A549 (cell line): ENCODE measurements at regions not wholly inside any gene's neighbourhood (a gene's known extent, or its start where the extent isn't known, plus 50 kb on each side); places are given as distances from the start of the nearest gene placed in this dataset.

ENCODE experiments used
- ATAC-seq, 2 experiments: fragments of 200-7000 bp in 1 of 2; fragments of >200 bp in 1 of 2; cut with Nextera tagmentation in 1 of 2; cut with Tn5 transposase in 1 of 2; 3 replicates each; pipeline versions ENCODE4 v1.8.0 to v1.9.1; 2018 to 2020; ENCODE audit warnings: mild to moderate bottlenecking in 1 of 2, moderate library complexity in 1 of 2
- CTCF ChIA-PET: fragments of 300-600 bp; sonication (Branson Sonifier 250); formaldehyde crosslinking; extraction: SDS; loops from one replicate; lab custom pipeline; 2021; ENCODE audit warnings: antibody characterized with exemption, inconsistent platforms; lab: Yijun Ruan, JAX
- POLR2A ChIA-PET: fragments of 350-600 bp; formaldehyde crosslinking; extraction: SDS; loops from one replicate; lab custom pipeline; 2021; ENCODE audit warnings: antibody characterized with exemption, inconsistent platforms; lab: Yijun Ruan, JAX
- DNase-seq, 2 experiments: peaks; one replicate each; pipeline versions ENCODE4 v3.0.0 to v3.0.0-alpha.2; 2011 to 2016; ENCODE audit warnings: low read depth in 1 of 2, low spot score in 1 of 2
- FAIRE-seq: peaks from 2 replicates; lab custom pipeline; 2011; peaks lifted over from hg19 to GRCh38; lab: Jason Lieb, UNC
- H3K27ac ChIP-seq, 2 experiments: fragments of >200 bp; sonication (Bioruptor Twin); formaldehyde crosslinking; 3 replicates each; pipeline ENCODE4 v1.5.1; 2016 to 2017
- H3K4me1 ChIP-seq: fragments of >200 bp; sonication (Bioruptor Twin); formaldehyde crosslinking; 3 replicates; pipeline ENCODE4 v1.6.1; 2016
- H3K4me2 ChIP-seq: fragments of >200 bp; sonication (Bioruptor Twin); formaldehyde crosslinking; 3 replicates; pipeline ENCODE4 v1.6.1; 2016
- H3K4me3 ChIP-seq: fragments of >200 bp; sonication (Bioruptor Twin); formaldehyde crosslinking; 3 replicates; pipeline ENCODE4 v1.5.1; 2016
- H3K9me3 ChIP-seq: fragments of >200 bp; sonication (Bioruptor Twin); formaldehyde crosslinking; 3 replicates; pipeline ENCODE4 v1.6.1; 2016
- BCL3 ChIP-seq: fragments of >200 bp; sonication (Bioruptor Twin); formaldehyde crosslinking; IDR thresholded peaks from 3 replicates; pipeline ENCODE4 v1.6.1; 2016
- CBX2 ChIP-seq: fragments of 200-600 bp; sonication (generic); IDR thresholded peaks from 2 replicates; pipeline ENCODE4 v1.6.1; 2016; ENCODE audit warnings: low read depth, mild to moderate bottlenecking, borderline replicate concordance
- CHD4 ChIP-seq: fragments of 200-600 bp; sonication (generic); IDR thresholded peaks from 2 replicates; pipeline ENCODE4 v1.6.1; 2016; ENCODE audit warnings: antibody characterized with exemption, mild to moderate bottlenecking, borderline replicate concordance
- EHMT2 ChIP-seq: fragments of 200-600 bp; sonication (generic); IDR thresholded peaks from 2 replicates; pipeline ENCODE4 v1.6.1; 2016; ENCODE audit warnings: antibody characterized with exemption, low read depth, mild to moderate bottlenecking, moderate library complexity
- GATA3 ChIP-seq: IDR thresholded peaks from 2 replicates; pipeline ENCODE4 v1.6.1; 2012; ENCODE audit warnings: borderline replicate concordance
- HEYL ChIP-seq: fragments of 250-450 bp; sonication (Bioruptor Pico); IDR thresholded peaks from 2 replicates; pipeline ENCODE4 v1.8.0; 2021; ENCODE audit warnings: mild to moderate bottlenecking, moderate library complexity
- HOXB13 ChIP-seq: fragments of 250-450 bp; sonication (Bioruptor Pico); IDR thresholded peaks from 2 replicates; pipeline ENCODE4 v1.5.0; 2020; ENCODE audit warnings: low read depth, mild to moderate bottlenecking, moderate library complexity
- JUN ChIP-seq, 2 experiments: fragments of >200 bp; sonication (Bioruptor Twin); formaldehyde crosslinking; IDR thresholded peaks; 2 replicates in 1 of 2; 3 replicates in 1 of 2; pipeline ENCODE4 v1.6.1; 2016 to 2017
- KDM5A ChIP-seq: fragments of 200-600 bp; sonication (generic); IDR thresholded peaks from 2 replicates; pipeline ENCODE4 v1.6.1; 2016; ENCODE audit warnings: antibody characterized with exemption, mild to moderate bottlenecking
- MAX ChIP-seq: IDR thresholded peaks from 2 replicates; pipeline ENCODE4 v1.6.1; 2012
- MYC ChIP-seq: IDR thresholded peaks from 2 replicates; pipeline ENCODE4 v1.6.1; 2012; ENCODE audit warnings: mild to moderate bottlenecking, inconsistent platforms, low read length, improper control_type of control experiment, borderline replicate concordance
- NFE2L2 ChIP-seq: fragments of 150-350 bp; conservative IDR thresholded peaks from 2 replicates; pipeline ENCODE4 v1.6.1; 2014; ENCODE audit warnings: low read length
- NR3C1 ChIP-seq: fragments of >200 bp; sonication (Bioruptor Twin); formaldehyde crosslinking; IDR thresholded peaks from 3 replicates; pipeline ENCODE4 v1.6.1; 2017
- PBX3 ChIP-seq: IDR thresholded peaks from 2 replicates; pipeline ENCODE4 v1.6.1; 2012
- PHF8 ChIP-seq: fragments of 200-600 bp; sonication (generic); IDR thresholded peaks from 2 replicates; pipeline ENCODE4 v1.6.1; 2016; ENCODE audit warnings: low read depth, mild to moderate bottlenecking, antibody characterized with exemption, moderate library complexity, borderline replicate concordance
- RARB ChIP-seq: fragments of 250-450 bp; sonication (Bioruptor Pico); IDR thresholded peaks from 2 replicates; pipeline ENCODE4 v1.8.0; 2021; ENCODE audit warnings: mild to moderate bottlenecking, moderate library complexity
- RCOR1 ChIP-seq: fragments of 150-350 bp; IDR thresholded peaks from 2 replicates; pipeline ENCODE4 v1.6.1; 2014; ENCODE audit warnings: antibody characterized with exemption, low read length, low read depth
- SREBF2 ChIP-seq: fragments of 450-650 bp; IDR thresholded peaks from 2 replicates; pipeline ENCODE4 v1.6.1; 2014; ENCODE audit warnings: mild to moderate bottlenecking, moderate library complexity
- ZC3H11A ChIP-seq: fragments of 450-650 bp; IDR thresholded peaks from 2 replicates; pipeline ENCODE4 v1.6.1; 2014; ENCODE audit warnings: antibody characterized with exemption, mild to moderate bottlenecking
- ZFP36 ChIP-seq: fragments of 450-650 bp; IDR thresholded peaks from 2 replicates; pipeline ENCODE4 v1.6.1; 2014; ENCODE audit warnings: borderline replicate concordance; ENCODE audit not compliant: partially characterized antibody
- ZSCAN20 ChIP-seq: fragments of 250-450 bp; sonication (Bioruptor Pico); IDR thresholded peaks from 2 replicates; pipeline ENCODE4 v1.8.0; 2022; ENCODE audit warnings: mild to moderate bottlenecking, moderate library complexity
- WGBS: methylation state at CpG from one replicate; pipeline ENCODE4 v1.1.6; 2017; ENCODE audit errors: missing lambda C conversion rate; 5-methylcytosine and 5-hydroxymethylcytosine counted together
- TF ChIP-seq, protein P1 (sequence below): fragments of 150-350 bp; IDR thresholded peaks from 2 replicates; pipeline ENCODE4 v1.6.1; 2014; ENCODE audit warnings: low read depth, mild to moderate bottlenecking, low read length
- TF ChIP-seq, protein P2 (sequence below): IDR thresholded peaks from 2 replicates; pipeline ENCODE4 v1.6.1; 2012; ENCODE audit warnings: low read depth, borderline replicate concordance

DNA sequence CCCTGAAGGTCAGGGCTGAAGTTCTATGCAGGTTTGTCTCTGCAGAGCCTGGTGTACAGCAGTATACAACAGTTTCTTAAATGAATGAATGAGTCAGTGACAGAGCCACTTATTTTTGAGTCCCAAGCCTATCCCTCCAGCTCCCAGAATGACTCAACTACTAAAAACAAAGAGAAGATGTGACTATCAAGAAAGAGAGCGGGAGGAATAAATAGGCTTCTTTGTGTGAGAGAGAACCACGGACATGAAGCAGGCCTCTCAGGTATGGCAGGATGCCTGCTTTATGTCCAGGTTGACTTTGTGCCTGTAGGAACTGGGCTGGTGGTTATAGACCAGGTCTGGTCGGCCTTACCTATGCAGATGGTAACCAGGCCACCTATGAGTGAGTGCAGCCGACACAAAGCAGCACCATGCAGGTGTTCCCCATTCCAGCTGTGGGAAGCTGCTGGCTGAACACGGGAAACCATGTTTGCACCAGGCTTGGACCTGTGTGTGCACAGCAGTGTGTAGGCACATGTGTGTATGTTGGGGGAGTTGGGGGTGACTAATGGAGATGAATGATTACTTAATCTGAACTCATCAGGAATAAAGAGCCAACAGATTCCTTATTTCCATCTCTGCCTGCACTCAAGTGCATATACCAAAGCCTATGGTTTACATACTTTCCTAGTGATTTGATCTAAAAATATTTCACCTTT is 171.0 kb downstream of the OSR1 start:
- Histone ChIP-seq H3K4me1 (no peaks in the 10 kb centered on the region), H3K27ac (no peak overlapping the region)
- ATAC-seq = no peak
- TF ChIP-seq NR3C1 (no peak), ZFP36 (no peak), CBX2 (no peak), ZSCAN20 (CRISPR knock-in tag) (no peak), CHD4 (no peak), MYC (no peak), BCL3 (no peak)
- TF ChIP-seq, protein P1, sequence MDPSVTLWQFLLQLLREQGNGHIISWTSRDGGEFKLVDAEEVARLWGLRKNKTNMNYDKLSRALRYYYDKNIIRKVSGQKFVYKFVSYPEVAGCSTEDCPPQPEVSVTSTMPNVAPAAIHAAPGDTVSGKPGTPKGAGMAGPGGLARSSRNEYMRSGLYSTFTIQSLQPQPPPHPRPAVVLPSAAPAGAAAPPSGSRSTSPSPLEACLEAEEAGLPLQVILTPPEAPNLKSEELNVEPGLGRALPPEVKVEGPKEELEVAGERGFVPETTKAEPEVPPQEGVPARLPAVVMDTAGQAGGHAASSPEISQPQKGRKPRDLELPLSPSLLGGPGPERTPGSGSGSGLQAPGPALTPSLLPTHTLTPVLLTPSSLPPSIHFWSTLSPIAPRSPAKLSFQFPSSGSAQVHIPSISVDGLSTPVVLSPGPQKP = no peak
- TF ChIP-seq, all 56 proteins: peak for 0
- DNase-seq (no peak), FAIRE-seq (no peak)
- no peaks in the 10 kb centered on the region for H3K9me3 ChIP-seq
- H3K4me2 ChIP-seq = no peak overlapping the region
- ChIA-PET CTCF (no interaction called here), POLR2A (no interaction called here)
- 76% methylated on average over 5 of the region's 5 CpGs for WGBS
- no peak overlapping the region for H3K4me3 ChIP-seq

DNA sequence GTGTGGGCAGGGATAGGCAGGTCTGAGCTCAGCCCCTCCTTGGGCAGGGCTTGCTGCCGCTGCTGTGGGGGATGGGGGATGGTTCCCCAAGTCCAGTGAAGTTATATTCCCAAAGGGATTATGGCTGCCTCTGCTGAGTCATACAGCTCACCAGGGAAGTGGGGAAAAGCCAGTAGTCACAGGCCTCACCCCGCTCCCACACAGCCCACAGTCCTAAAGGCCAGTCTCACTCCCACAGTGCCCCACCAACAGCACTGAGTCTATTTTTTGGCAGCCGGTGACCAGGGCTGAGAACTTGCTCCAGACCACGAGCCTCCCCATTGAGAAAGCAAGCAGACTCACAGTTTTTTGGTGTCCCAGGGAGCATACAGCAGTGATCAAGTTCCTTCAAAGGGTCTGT is 173.3 kb downstream of the OSR1 start:
- ChIA-PET CTCF (no interaction called here), POLR2A (no interaction called here)
- 0 out of 6 replicates have a peak overlapping the region, but pooled peaks of 1 of the 2 experiments have one; percentile 19 for H3K27ac ChIP-seq
- H3K4me1 ChIP-seq = no peaks in the 10 kb centered on the region
- DNase-seq (no peak), ATAC-seq (no peak), FAIRE-seq (no peak)
- H3K9me3 ChIP-seq = peaks cover 12% of the 10 kb centered on the region; the same call in 1 of the 3 replicates
- no peak overlapping the region for H3K4me3 ChIP-seq
- WGBS = 81% methylated on average over 4 of the region's 4 CpGs
- no peak for TF ChIP-seq RARB (CRISPR knock-in tag)
- H3K4me2 ChIP-seq = no peak overlapping the region

GRCh38 chr2:19178175-19178574 is 180.2 kb downstream of the OSR1 start:
- H3K4me3 ChIP-seq = no peak overlapping the region
- no peak for DNase-seq
- TF ChIP-seq GATA3 = no peak
- TF ChIP-seq, protein P2, sequence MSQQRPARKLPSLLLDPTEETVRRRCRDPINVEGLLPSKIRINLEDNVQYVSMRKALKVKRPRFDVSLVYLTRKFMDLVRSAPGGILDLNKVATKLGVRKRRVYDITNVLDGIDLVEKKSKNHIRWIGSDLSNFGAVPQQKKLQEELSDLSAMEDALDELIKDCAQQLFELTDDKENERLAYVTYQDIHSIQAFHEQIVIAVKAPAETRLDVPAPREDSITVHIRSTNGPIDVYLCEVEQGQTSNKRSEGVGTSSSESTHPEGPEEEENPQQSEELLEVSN = no peak
- no peak for TF ChIP-seq JUN (IDR thresholded peaks at IDR 0.05)
- TF ChIP-seq HOXB13 = no peak
- no peak for TF ChIP-seq CBX2
- TF ChIP-seq ZC3H11A = no peak
- TF ChIP-seq MYC = no peak
- TF ChIP-seq EHMT2 = no peak
- no peak for TF ChIP-seq NR3C1
- no peak for TF ChIP-seq NFE2L2
- no peak for TF ChIP-seq HEYL (CRISPR knock-in tag)
- TF ChIP-seq CHD4 = no peak
- no peak for TF ChIP-seq MAX
- no peak for TF ChIP-seq KDM5A
- no peak for TF ChIP-seq SREBF2
- TF ChIP-seq RCOR1 = no peak
- no peak for TF ChIP-seq PBX3
- no peak for TF ChIP-seq PHF8
- no peak for ATAC-seq
- CTCF ChIA-PET = interaction anchor here (0.6 kb wide), 1 partner anchor 328 kb away, joined by 3 read pairs; no protein-coding TSS in a partner anchor
- FAIRE-seq = no peak
- H3K27ac ChIP-seq = no peak overlapping the region
- H3K4me1 ChIP-seq = no peaks in the 10 kb centered on the region
- H3K9me3 ChIP-seq = peaks cover 13% of the 10 kb centered on the region; the same call in 1 of the 3 replicates
- POLR2A ChIA-PET = no interaction called here
- WGBS = 78% methylated on average over 2 of the region's 2 CpGs
- H3K4me2 ChIP-seq = no peak overlapping the region
